ENCODE measurements at regions not wholly inside any gene's neighbourhood (a gene's known extent, or its start where the extent isn't known, plus 50 kb on each side); places are given as distances from the start of the nearest gene placed in this dataset.

DNA sequence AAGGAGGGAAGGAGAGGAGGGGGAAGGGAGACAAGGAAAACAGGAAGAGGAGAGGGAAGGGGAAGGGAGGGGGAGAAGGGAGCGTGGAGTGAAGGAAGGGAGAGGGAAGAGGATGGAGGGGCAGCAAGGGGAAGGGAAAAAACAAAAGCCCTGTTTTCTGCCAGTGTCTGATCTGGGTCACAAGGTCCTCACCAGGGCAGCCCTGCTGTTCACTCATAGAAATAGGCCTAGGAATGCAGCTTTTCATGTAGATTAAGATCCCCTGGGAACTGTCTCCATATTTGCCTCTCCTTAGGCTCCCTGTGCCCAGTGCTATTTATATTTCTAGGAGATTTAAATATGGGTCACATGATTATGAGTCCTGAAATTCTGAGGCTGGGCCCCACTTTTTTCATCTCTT is 790.7 kb downstream of the TNS3 start:
- TF ChIP-seq, protein P1, sequence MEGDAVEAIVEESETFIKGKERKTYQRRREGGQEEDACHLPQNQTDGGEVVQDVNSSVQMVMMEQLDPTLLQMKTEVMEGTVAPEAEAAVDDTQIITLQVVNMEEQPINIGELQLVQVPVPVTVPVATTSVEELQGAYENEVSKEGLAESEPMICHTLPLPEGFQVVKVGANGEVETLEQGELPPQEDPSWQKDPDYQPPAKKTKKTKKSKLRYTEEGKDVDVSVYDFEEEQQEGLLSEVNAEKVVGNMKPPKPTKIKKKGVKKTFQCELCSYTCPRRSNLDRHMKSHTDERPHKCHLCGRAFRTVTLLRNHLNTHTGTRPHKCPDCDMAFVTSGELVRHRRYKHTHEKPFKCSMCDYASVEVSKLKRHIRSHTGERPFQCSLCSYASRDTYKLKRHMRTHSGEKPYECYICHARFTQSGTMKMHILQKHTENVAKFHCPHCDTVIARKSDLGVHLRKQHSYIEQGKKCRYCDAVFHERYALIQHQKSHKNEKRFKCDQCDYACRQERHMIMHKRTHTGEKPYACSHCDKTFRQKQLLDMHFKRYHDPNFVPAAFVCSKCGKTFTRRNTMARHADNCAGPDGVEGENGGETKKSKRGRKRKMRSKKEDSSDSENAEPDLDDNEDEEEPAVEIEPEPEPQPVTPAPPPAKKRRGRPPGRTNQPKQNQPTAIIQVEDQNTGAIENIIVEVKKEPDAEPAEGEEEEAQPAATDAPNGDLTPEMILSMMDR (IDR thresholded peaks at IDR 0.05): no peak
- no peak for TF ChIP-seq POLR2A (IDR thresholded peaks at IDR 0.05)
